Smooth muscle cell (in vitro differentiated cells): ENCODE measurements at regions not wholly inside any gene's neighbourhood (a gene's known extent, or its start where the extent isn't known, plus 50 kb on each side); places are given as distances from the start of the nearest gene placed in this dataset.

Source experiments
- DNase-seq: peaks from one replicate; lab custom pipeline; 2025; ENCODE audit not compliant: unreplicated experiment; lab: John Stamatoyannopoulos, UW
- H2AFZ ChIP-seq: fragments of 200-600 bp; sonication (generic); 2 replicates; pipeline ENCODE4 v1.6.0; 2016; ENCODE audit warnings: antibody characterized with exemption, low read depth, mild to moderate bottlenecking
- H3F3A ChIP-seq: fragments of 200-600 bp; sonication (generic); 2 replicates; pipeline ENCODE4 v1.6.0; 2017; ENCODE audit warnings: antibody characterized with exemption, low read depth
- H3K27ac ChIP-seq: fragments of 200-600 bp; sonication (generic); 2 replicates; pipeline ENCODE4 v1.5.1; 2016; ENCODE audit warnings: low read depth, mild to moderate bottlenecking
- H3K27me3 ChIP-seq: fragments of 200-600 bp; sonication (generic); 2 replicates; pipeline ENCODE4 v1.6.1; 2016; ENCODE audit warnings: low read depth, mild to moderate bottlenecking
- H3K36me3 ChIP-seq: fragments of 200-600 bp; sonication (generic); 2 replicates; pipeline ENCODE4 v1.5.1; 2016; ENCODE audit warnings: low read depth
- H3K4me1 ChIP-seq: fragments of 200-600 bp; sonication (generic); 2 replicates; pipeline ENCODE4 v1.5.1; 2016; ENCODE audit warnings: low read depth
- H3K4me2 ChIP-seq: fragments of 200-600 bp; sonication (generic); 2 replicates; pipeline ENCODE4 v1.6.0; 2016; ENCODE audit warnings: mild to moderate bottlenecking
- H3K4me3 ChIP-seq: fragments of 200-600 bp; sonication (generic); 2 replicates; pipeline ENCODE4 v1.5.1; 2016; ENCODE audit warnings: mild to moderate bottlenecking
- H3K79me2 ChIP-seq: fragments of 200-600 bp; sonication (generic); 2 replicates; pipeline ENCODE4 v1.6.0; 2016; ENCODE audit warnings: low read depth, mild to moderate bottlenecking
- H3K9ac ChIP-seq: fragments of 200-600 bp; sonication (generic); 2 replicates; pipeline ENCODE4 v1.6.0; 2016; ENCODE audit warnings: low read depth
- H3K9me3 ChIP-seq: fragments of 200-600 bp; sonication (generic); replicated peaks from 2 replicates; pipeline ENCODE4 v1.5.1; 2016; ENCODE audit warnings: low read depth
- H4K20me1 ChIP-seq: fragments of 200-600 bp; sonication (generic); 2 replicates; pipeline ENCODE4 v1.6.0; 2016; ENCODE audit warnings: low read depth
- WGBS: methylation state at CpG from one replicate; pipeline ENCODE4 v1.1.7; 2016; ENCODE audit warnings: low lambda C conversion rate; 5-methylcytosine and 5-hydroxymethylcytosine counted together
- TF ChIP-seq, protein P1 (sequence below): fragments of 200-600 bp; sonication (generic); IDR thresholded peaks from 2 replicates; pipeline ENCODE4 v1.5.1; 2017; ENCODE audit warnings: borderline replicate concordance, mild to moderate bottlenecking, antibody characterized with exemption; ENCODE audit not compliant: insufficient read depth, poor library complexity, severe bottlenecking

DNA sequence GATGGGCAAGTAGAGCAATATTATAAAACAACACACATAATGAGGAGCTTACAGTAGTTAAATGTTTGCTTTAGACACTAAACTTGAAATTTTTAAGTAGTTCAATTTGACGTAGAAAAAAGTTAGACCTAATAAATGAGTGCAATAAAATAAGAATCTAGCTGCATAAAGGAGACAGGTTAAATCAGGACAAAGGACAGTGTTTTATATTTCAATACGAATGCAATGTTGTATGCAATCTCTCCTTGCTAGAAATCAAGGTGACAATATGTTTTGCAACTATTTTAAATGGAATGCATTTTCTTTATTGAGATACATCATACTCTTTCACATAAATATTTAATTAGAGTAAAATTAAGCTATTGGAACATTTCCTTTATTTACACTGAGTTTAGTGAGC, 267.9 kb downstream of the CASP12 start:
- TF ChIP-seq, protein P1, sequence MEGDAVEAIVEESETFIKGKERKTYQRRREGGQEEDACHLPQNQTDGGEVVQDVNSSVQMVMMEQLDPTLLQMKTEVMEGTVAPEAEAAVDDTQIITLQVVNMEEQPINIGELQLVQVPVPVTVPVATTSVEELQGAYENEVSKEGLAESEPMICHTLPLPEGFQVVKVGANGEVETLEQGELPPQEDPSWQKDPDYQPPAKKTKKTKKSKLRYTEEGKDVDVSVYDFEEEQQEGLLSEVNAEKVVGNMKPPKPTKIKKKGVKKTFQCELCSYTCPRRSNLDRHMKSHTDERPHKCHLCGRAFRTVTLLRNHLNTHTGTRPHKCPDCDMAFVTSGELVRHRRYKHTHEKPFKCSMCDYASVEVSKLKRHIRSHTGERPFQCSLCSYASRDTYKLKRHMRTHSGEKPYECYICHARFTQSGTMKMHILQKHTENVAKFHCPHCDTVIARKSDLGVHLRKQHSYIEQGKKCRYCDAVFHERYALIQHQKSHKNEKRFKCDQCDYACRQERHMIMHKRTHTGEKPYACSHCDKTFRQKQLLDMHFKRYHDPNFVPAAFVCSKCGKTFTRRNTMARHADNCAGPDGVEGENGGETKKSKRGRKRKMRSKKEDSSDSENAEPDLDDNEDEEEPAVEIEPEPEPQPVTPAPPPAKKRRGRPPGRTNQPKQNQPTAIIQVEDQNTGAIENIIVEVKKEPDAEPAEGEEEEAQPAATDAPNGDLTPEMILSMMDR: no peak
- WGBS: 84% methylated on average over 2 of the region's 2 CpGs
- Histone ChIP-seq H3K36me3 (no peaks in the 10 kb centered on the region), H3F3A (no peaks in the 10 kb centered on the region), H3K27ac (no peak overlapping the region), H3K4me3 (no peak overlapping the region), H3K27me3 (no peaks in the 10 kb centered on the region), H3K79me2 (no peaks in the 10 kb centered on the region), H3K4me2 (no peak overlapping the region), H3K4me1 (no peaks in the 10 kb centered on the region), H4K20me1 (no peaks in the 10 kb centered on the region), H2AFZ (no peak overlapping the region), H3K9me3 (no peaks in the 10 kb centered on the region), H3K9ac (no peak overlapping the region)
- no peak for DNase-seq

GRCh38 chr11:104625246-104625645, 273.0 kb downstream of the CASP12 start:
- no peak for DNase-seq
- Histone ChIP-seq H3K4me3 (no peak overlapping the region), H4K20me1 (no peaks in the 10 kb centered on the region), H3K36me3 (no peaks in the 10 kb centered on the region), H3K27ac (no peak overlapping the region), H3K9ac (no peak overlapping the region), H3K27me3 (no peaks in the 10 kb centered on the region), H3K79me2 (no peaks in the 10 kb centered on the region), H2AFZ (no peak overlapping the region), H3K4me2 (no peak overlapping the region), H3K9me3 (no peaks in the 10 kb centered on the region), H3K4me1 (no peaks in the 10 kb centered on the region), H3F3A (no peaks in the 10 kb centered on the region)
- 87% methylated on average over 2 of the region's 2 CpGs for WGBS
- TF ChIP-seq, protein P1: no peak

DNA sequence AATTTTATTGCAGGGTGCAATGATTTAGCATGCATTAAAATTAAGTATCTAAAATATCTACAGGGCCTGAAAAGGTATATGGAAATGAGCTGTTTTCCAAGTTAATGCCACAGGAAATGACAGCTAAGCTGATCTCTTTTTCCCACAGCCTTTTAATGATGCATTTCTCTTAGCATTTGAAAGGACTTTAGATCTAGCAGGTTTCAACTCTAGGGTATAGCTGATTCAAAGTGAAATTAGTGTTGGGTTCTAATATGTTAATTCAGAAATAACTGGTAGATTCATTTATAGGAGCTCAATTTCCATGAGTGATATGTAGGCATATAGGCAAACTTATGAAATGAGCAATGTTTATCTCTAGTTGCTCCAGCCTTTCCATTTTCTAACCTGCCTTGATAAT, 274.2 kb downstream of the CASP12 start:
- Histone ChIP-seq H3K79me2 (no peaks in the 10 kb centered on the region), H3K36me3 (no peaks in the 10 kb centered on the region), H3K27me3 (no peaks in the 10 kb centered on the region), H4K20me1 (no peaks in the 10 kb centered on the region), H3K4me3 (no peak overlapping the region), H3K9me3 (no peaks in the 10 kb centered on the region), H3K4me2 (no peak overlapping the region), H3K9ac (no peak overlapping the region), H2AFZ (no peak overlapping the region), H3F3A (no peaks in the 10 kb centered on the region), H3K27ac (no peak overlapping the region), H3K4me1 (no peaks in the 10 kb centered on the region)
- DNase-seq: no peak
- TF ChIP-seq, protein P1: no peak

- H3K4me2 ChIP-seq: no peak overlapping the region
- H3F3A ChIP-seq: no peaks in the 10 kb centered on the region
- no peak overlapping the region for H2AFZ ChIP-seq
- no peaks in the 10 kb centered on the region for H3K79me2 ChIP-seq
- H3K27me3 ChIP-seq: no peaks in the 10 kb centered on the region
- 43% methylated on average over 1 of the region's 1 CpG for WGBS
- TF ChIP-seq, protein P1: no peak
- H3K4me3 ChIP-seq: no peak overlapping the region
- no peaks in the 10 kb centered on the region for H3K36me3 ChIP-seq
- no peaks in the 10 kb centered on the region for H3K4me1 ChIP-seq
- DNase-seq: no peak
- H3K9ac ChIP-seq: no peak overlapping the region
- no peak overlapping the region for H3K27ac ChIP-seq
- H4K20me1 ChIP-seq: no peaks in the 10 kb centered on the region
- no peaks in the 10 kb centered on the region for H3K9me3 ChIP-seq
Observed at GRCh38 chr11:104623518-104623917, 274.7 kb downstream of the CASP12 start.
